ENCODE measurements at regions not wholly inside any gene's neighbourhood (a gene's known extent, or its start where the extent isn't known, plus 50 kb on each side); places are given as distances from the start of the nearest gene placed in this dataset.
"Not testable (repeated sequence)": the region's sequence is repeated elsewhere in the genome, so short reads cannot be mapped to it uniquely, and the experiment has no call there.

DNA sequence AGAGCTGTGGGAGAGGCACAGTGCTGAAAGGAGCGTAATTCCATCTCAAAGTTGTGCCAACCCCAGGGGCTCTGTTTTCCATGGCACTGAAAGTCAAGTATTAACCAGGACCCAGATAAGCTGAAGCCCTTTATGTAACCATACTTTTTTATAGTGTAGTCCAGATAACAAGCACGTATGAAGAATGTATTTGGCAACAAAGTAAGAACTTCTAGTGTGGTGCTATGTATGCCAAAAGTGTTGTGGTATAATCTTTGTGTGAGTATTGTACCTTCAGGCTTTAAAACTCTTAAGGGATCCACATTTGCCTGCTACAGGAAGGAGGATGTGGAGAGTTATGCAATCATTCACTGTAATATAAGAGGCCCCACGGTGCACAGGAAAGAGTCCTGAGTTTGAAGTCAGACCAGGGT lies 129.4 kb downstream of the IBTK start:
- DNase-seq, result no peak

DNA sequence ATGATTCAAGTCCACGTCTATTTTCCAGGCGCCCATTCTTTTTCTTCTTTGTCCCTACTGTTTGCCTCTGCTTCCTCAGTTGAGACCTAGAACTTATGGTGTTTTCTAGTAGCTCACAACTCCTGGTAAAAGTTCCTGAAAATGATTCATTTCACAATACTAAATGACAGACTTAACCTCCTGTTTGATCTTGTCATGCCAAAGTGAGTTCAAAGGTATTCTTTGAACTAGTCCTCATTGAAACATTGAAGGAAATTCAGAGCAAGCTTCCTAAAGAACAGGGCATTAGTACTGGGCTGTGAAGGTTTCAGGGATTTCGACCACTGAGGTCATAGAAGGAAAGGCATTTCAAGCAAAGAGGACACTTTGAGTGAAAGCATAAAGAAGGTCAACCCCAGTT lies 132.8 kb downstream of the IBTK start:
- DNase-seq, result no peak

DNA sequence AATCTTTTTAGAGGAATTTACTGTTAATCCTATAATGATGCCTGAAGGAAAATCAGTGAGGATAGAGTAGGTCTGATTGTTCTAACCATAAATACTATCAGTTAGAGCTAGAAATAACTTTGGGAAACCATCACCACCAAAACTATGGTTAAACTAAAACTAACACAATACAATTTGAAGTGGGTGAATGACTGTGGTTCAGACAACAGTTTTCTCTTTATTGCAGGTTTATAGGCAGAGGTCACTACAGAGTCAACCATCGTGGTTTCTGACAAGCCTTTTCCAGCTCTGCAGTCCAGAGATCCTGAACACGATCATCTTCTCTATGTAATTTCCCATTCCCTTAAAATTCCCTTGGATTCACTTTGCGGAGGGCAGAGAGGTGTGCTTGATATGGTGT lies 134.3 kb downstream of the IBTK start:
- DNase-seq, result no peak

DNA sequence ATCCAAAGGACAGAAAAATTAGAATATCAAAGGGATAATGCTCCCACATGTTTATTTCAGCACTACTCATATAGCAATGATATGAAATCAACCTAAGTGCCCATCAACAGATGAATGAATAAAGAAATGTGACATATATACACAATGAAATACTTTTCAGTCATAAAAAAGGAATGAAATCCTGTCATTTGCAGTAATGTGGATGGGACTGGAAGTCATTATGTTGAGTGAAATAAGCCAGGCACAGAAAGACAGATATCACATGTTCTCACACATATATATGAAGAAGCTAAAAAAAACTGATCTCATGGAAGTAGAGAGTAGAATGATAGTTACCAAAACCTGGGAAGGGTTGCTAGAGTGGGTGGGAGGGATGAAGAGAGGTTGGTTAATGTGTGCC lies 135.7 kb downstream of the IBTK start:
- DNase-seq, result no peak

DNA sequence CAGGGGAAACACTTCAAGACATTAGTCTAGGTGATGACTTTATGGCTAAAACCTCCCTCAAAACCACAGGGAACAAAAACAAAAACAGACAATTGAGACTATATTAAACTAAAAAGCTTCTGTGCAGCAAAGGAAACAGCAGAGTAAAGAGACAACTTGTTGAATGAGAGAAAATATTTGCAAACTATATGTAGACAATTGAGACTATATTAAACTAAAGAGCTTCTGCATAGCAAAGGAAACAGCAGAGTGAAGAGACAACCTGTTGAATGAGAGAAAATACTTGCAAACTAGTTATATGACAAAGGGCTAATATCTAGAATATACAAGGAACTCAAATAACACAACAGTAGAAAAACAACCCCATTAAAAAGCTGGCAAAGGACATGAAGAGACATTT lies 136.4 kb downstream of the IBTK start:
- DNase-seq, result no peak

DNA sequence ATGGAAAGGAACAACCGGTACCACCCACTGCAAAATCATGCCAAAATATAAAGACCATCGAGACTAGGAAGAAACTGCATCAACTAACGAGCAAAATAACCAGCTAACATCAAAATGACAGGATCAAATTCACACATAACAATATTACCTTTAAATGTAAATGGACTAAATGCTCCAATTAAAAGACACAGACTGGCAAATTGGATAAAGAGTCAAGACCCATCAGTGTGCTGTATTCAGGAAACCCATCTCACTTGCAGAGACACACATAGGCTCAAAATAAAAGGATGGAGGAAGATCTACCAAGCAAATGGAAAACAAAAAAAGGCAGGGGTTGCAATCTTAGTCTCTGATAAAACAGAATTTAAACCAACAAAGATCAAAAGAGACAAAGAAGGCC lies 144.4 kb downstream of the IBTK start:
- DNase-seq, result not testable (repeated sequence)

DNA sequence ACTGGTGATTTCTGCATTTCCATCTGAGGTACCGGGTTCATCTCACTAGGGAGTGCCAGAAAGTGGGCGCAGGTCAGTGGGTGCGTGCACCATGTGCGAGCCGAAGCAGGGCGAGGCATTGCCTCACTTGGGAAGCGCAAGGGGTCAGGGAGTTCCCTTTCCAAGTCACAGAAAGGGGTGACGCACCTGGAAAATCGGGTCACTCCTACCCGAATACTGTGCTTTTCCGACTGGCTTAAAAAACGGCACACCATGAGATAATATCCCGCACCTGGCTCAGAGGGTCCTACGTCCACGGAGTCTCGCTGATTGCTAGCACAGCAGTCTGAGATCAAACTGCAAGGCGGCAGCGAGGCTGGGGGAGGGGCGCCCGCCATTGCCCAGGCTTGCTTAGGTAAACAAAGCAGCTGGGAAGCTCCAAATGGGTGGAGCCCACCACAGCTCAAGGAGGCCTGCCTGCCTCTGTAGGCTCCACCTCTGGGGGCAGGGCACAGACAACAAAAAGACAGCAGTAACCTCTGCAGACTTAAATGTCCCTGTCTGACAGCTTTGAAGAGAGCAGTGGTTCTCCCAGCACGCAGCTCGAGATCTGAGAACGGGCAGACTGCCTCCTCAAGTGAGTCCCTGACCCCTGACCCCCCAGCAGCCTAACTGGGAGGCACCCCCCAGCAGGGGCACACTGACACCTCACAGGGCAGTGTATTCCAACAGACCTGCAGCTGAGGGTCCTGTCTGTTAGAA lies 146.0 kb downstream of the IBTK start:
- not testable (repeated sequence) for DNase-seq

DNA sequence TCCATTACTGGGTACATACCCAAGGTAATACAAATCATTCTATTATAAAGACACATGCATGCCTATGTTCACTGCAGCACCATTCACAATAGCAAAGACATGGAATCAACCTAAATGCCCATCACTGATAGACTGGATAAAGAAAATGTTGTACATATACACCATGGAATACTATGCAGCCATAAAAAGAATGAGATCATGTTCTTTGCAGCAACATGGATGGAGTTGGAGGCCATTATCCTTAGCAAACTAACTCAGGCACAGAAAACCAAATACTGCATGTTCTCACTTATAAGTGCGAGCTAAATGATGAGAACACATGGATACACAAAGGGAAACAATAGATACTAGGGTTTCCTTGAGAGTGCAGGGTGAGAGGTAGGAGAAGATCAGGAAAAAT lies 146.8 kb downstream of the IBTK start:
- DNase-seq, result not testable (repeated sequence)

DNA sequence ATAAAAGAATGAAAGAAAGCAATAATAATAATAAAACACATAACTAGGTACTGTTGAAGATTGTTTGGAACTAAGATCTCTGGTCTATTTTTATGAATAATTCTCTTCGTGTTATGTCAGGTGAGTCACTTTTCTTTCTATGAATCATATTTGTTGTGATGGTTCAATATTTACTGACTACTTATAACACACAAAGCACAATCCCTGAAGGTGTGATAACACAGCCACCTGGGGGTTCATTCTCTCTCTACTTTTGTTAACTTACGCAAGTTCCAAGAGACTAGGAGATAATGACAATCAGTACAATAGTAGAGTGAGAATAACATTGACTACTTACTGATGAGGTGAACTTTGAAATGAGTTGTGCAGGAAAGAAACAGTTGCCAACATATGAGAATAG lies 149.9 kb downstream of the IBTK start:
- no peak for DNase-seq

DNA sequence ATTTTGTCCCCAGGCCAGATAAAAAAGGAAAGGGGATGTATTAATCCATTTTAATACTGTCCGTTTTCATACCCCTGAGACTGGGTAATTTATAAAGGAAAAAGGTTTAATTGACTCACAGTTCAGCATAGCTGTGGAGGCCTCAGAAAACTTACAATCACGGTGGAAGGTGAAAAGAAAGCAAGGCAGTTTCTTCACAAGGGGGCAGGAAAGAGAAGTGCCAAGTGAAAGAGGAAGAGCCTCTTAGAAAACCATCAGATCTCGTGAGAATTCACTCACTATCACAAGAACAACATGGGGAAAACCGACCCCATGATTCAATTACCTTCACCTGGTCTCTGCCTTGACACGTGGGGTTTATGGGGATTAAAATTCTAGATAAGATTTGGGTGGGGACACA lies 152.5 kb downstream of the IBTK start:
- DNase-seq, result no peak

DNA sequence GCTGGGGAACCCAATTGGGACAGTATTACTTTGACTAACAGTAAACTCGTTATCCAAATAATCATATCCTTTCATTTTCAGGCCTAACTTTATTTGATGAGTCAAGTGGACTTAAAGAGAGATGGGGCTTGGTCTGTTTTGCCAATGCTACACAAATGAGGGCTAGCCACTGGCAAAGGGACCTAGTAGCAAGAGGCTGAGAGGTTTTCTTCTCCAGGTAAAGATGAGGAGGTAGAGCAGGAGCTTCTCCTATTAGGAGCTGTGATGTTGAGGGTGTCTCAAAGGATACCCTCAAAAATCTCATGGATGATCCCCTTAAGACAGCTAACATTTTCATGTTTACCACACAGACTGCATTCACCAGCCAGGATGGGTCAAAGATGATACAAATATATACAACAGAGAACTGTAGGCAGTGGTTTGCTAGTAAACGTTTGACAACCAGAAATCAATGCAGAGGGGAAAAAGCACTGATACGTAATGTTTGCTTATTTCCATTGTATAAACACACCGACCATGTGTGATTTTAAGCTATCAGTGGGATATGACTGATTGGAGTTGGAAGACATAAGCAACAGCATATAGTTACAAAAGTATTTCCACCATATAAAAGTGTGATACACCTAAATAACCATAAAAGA lies 153.3 kb downstream of the IBTK start:
- DNase-seq, result no peak

DNA sequence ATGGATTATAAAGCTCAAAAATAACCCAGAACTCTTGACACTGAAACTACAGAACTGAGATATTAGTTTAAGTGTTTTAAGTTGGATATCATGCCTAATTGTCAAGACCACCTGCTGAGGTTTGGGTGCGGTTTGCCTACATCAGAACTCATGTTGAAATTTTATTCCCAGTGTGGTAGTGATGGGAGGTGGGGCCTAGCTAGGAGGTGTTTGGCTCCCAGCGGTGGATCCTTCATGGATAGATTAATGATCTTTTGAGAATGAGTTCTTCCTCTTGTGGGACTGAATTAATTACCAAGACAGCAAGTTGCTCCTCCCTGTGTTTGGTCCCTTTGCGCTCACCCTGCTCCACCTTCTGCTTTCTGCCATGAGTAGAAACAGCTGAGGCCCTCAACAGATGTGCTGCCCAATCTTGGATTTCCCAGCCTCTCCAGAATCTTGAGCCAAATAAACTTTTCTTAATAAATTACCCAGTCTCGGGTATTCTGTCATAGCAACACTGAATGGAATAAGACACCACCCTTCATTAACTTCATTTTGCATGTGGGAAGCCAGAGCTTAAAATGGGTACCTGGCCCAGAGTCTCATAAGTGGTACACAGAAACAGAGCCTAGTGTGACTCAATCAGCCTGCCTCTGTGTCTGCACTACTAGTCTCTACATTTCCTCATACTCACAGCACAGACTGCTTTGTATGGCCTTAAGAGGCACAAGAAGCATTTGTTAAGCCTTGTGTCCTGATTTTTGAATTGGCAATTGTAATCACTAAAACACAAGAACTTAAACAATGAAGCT lies 158.4 kb downstream of the IBTK start:
- no peak for DNase-seq

DNA sequence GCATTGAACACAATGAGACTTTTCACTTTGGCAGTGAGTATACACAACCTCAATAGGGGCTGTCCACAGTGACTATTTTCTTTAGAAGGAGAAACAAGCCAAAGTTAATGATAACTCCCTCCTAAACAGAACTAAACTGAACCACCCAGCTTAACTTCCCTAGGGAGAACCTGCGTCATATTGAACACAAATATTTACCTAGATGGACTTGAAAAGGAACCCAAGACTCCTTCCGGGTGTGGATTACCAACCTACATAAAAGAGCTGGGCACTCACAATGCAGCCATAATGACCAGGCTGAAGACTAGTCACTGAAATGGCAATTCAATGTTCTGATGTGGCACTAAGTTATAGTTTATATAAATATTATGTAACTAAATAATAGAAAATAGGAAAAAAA lies 160.6 kb downstream of the IBTK start:
- DNase-seq, result no peak

DNA sequence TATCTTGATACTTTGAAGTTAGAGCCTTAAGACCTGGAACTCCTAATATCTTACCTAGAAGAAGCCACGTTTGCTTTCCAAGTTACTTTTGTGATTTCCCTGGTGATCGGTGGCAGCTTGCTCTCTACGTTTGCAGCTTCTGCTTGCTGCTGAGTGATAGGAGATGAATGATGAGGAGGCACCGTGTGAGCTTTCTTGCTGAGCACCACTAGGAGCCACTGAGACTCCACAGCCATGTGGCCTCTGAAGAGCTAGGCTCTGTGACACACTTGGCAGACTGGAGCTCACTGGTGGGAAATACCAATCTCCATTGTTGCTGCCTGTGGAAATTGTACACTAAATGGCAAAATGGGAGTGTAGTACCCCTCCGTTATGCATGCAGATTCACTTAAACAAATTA lies 161.8 kb downstream of the IBTK start:
- DNase-seq, result no peak

DNA sequence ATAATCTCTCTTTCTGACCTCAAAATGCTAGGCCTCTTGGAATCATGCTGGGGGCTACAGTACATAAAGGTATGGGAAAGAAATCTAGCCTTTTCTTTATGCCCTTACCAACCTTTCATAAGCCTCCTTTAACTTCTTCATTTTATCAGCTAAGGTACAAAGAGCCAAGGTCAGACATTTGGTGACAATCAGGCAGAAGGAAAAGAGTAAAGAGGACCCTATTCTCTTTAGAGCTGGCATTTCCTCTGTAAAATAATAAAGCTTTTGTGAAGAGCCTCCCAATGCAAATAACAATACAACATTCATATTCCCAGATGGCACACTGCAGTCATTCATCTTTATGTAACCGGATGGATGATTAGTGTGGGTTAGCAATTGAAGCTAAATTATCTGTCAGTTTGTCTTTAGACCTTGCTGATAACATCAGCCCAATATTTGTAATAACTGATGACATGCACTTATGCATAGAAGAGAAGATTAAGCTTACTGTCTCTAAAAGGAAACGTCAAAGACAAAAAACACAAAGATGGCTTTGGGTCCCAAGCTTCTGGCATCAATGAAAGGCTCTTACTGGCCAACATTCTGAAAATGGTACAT lies 163.1 kb downstream of the IBTK start:
- no peak for DNase-seq

DNA sequence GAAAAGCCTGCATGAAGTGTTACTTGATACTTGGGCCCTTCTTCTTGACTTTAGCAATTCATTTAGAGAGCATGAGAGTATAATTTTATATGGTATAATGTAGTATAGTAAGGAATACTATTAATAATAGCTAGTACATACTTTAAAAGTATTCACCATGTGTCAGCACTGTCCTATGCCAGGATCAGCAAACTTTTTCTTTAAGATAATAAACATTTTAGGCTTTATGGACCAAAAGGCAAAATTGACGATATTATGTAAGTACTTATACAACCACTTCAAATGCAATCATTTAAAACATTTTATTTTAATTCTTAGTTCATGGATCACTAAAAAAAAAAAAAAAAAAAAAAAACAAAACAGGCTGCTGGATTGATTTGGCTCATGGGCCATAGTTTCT lies 163.9 kb downstream of the IBTK start:
- no peak for DNase-seq

DNA sequence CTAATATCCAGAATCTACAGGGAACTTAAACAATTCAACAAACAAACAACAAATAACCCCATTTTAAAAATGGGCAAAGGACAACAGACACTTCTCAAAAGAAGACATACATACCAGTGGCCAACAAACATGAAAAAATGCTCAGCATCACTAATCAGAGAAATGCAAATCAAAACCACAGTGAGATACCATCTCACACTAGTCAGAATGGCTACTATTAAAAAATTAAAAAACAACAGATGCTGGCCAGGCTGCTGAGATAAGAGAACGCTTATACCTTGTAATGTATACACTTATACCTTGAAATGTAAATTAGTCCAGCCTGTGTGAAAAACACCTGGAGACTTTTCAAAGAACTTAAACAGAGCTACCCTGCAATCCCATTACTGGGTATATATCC lies 166.8 kb downstream of the IBTK start:
- DNase-seq, result no peak

DNA sequence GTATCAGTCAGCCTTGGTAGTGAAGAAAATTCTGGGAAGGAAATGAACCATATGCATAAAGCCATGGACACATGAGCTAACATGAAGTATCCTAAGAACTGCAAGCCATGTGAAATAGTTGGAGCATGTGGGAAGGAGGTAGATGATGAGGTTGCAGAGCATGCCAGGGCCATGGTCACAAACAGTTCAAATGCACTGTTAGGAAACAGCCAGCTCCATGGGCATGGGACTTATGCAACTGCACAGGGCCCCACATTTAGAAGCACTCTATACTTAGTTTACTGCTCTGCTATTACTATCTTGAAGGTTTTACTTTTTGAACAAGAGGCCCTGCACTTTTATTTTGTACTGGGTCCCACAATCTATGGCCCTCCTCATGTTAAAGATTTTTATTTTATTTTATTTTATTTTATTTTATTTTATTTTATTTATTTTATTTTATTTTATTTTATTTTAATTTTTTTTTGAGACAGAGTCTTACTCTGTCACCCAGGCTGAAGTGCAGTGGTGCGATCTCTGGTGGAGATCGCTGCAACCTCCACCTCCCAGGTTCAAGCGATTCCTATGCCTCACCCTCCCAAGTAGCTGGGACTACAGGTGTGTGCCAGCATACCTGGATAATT lies 169.1 kb downstream of the IBTK start:
- no peak for DNase-seq

DNA sequence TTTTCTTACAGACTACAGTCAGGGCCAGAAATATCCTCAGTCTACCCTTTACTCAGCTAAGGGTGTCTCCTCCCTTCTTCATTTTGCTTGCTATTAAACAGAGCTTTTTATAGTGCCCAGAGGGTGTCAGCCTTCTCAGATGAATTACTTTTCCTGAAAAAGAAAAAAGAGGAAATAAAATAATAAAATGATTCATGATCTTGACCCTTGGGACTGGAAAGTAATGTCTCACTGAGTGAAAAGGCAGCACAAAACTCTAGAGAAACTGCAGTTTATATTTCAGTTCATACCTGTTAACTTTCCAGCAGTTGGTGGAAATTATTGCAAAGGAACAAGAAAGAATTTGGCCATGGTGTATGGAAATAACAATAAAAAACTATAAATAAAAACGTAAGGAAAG lies 170.6 kb downstream of the IBTK start:
- DNase-seq, result no peak

DNA sequence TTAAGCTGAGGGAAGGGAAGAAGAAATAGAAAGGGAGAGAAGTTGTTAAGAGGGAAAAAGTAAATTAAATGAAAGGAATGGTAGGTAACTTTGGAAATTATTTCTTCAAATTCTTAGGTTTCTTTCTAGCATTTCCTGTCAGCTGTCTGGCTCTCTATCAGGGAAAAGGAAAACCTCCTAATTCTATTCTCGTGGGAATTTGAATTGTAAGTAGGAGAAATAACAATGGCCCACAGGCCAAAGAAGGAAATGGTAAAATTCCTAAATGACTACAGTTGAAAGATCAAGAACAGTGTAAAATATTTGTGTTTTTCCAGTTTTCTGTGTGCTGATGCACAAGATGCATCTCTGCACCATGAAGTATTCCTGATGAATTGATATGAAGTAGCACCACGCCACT lies 173.0 kb downstream of the IBTK start:
- no peak for DNase-seq

DNA sequence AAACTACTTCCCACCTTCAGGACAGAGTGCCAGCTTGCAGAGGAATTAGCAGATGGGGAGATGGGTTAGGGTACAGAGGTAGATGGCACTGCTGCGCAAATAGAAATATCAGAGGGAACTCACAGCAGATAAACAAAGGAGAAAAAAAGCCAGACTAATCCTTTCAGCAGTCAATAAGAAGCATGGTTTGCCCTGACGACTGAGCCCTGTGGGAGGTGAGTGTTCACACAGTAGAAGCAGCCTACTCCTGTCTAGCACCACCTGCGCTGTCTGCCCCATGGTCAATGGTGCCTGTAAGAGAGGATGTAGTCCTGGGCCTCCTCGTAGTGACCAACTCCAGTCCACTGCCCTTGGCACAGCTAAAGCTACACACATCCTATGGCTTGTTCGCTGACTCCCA lies 174.1 kb downstream of the IBTK start:
- no peak for DNase-seq

DNA sequence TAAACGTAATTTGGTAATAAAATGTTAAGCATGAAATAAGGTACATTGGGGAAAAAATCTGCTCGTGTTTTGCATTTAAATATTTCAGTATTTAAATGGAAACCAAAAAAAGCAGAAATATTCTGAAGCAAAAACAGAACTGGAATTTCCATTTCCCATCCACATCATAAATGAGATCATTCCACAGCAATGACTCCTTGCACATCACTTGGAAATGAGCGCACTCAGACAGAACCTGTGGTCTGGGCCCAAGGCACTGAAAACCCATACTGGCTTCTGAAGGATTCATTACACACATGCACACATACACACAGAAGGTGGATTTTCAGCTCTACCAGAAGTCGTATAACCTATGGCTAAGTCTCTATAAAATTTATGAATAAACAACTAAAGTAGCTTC lies 174.8 kb downstream of the IBTK start:
- DNase-seq, result no peak

DNA sequence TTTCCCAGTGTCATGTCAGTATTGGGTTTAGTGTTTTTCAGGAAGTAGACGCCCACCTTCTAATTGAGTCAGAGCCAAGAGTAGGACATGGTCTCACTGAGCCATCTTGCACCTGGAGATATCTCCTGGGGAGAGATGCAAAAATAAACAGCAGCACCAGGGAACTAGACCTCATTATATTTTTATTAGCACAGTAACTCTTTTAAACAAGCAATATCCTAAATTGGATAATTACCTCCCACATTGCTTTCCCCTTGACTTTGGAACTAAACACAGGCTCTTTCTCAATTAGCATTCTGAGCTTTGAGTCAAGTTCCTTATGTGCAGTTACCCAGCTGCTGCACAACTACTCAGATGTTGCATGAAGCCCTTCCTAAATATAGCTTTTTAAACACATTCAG lies 175.4 kb downstream of the IBTK start:
- no peak for DNase-seq

All from CD4-positive, alpha-beta T cell treated with Interleukin-4 for 1 hour (primary cell).